ENCODE measurements at regions not wholly inside any gene's neighbourhood (a gene's known extent, or its start where the extent isn't known, plus 50 kb on each side); places are given as distances from the start of the nearest gene placed in this dataset.

DNA sequence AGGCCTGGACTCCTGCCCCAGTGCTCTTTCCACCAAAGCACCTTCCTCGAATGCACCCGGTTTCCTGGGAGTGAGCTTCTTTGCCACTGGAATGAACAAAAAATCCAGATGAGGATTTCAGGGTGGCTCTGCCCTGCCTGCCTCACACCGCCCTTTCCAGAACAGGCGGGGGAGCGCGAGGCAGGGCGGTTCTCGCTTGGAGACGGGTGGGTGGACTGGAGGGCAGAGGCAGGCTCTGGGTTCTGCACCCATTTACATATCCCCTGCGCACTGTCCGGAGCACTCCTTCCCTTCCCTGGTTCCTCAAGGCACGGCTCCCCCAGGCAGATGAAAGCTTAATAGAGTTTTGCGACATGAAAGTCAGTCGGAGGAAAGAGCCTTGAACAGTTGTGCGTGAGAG is 69.7 kb upstream of the DLK1 start:
- ATAC-seq (no peak), DNase-seq (no peak)
- intact Hi-C loops (cut with DNase I): no loop called here

DNA sequence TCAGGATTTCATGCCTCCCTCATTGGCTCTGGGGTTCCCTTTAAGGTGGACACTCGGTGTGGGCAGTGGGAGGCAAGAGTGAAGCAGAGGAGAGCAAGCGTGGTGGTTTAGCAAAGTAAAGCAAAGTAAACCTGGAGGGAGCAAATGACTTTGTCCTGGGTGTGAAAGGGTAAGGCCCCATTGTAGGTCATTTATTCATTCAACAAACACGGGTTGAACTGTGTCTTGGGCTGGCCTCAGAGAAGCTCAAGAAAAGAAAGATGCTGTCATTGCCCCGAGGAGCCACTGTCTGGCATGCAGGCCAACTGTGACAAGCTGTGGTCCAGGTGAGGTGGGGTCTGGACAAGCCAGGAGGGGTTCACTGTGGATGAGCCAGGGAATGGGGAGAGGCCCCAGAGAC is 68.9 kb upstream of the DLK1 start:
- ATAC-seq (no peak), DNase-seq (no peak)
- intact Hi-C loops (cut with DNase I): no loop called here

DNA sequence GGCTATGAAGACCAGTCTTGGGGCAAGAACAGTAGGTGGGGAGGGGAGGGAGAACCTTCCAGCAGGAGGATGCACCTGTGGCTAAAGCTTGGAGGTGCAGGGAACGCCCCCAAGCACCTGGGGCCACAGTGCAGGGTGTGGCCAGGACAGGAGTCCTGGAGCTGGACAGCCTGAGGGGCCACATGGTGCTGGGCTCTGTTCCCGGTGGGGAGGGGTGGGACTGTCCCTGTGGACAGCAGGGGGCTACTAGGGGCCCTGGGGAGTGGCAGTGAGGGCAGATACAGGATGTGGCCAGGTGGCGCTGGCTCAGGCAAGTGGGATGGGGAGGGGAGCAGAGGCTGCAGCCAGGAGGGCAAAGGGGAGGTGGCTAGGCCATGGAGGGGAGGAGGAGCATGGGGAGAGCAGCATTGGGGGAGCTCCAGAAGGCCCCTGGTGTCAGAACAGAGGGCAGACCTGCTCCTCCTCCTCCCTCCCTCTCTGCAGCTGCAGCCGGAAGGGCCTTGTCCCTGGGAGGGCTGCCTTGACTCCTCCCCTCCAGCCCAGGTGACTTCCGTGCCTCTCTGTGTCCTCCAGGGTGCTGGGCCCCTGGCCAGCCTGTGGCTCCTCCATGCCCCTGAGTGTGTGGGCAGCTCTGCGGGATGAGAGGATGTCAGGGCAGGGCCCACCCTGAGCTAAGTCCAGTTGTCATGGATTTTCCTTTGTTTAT is 68.4 kb upstream of the DLK1 start:
- DNase-seq: no peak
- no peak for ATAC-seq
- intact Hi-C loops (cut with DNase I): no loop called here

DNA sequence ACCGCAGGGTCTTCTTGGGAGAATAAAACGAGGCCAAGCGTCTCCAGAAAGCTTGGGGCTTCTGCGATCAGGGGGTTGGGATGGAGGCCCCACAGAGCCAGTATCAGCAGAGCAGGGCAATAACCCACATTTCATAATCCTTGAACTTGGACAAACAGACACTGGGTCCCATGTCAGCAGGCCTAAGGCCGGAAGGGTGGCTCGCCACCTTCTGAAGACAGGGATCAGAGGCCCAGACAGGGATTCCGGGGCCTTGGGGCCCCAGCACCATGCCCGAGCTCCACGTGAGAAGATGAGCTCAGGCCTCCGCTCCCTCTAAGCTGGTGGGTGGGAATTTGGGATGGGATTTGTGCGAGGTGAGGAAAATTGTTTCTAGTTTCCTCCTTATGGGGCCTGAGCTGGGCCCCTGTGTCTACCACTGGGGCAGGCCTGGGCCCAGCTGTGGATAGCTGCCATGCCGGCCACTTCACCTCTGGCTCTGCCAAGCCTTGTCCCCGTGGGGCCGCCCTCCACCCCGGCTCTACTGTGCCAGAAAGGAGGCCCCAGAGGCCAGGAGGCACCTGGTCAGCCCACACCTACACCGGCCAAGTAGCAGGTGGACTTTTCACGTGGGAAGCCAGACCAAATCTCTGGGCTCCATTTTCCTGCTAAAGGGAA is 67.2 kb upstream of the DLK1 start:
- ATAC-seq (no peak), DNase-seq (no peak)
- intact Hi-C loops (cut with DNase I): loop anchor here (5.0 to 10.0 kb wide), 2 partner anchors 235 to 968 kb away; no protein-coding TSS in a partner anchor

DNA sequence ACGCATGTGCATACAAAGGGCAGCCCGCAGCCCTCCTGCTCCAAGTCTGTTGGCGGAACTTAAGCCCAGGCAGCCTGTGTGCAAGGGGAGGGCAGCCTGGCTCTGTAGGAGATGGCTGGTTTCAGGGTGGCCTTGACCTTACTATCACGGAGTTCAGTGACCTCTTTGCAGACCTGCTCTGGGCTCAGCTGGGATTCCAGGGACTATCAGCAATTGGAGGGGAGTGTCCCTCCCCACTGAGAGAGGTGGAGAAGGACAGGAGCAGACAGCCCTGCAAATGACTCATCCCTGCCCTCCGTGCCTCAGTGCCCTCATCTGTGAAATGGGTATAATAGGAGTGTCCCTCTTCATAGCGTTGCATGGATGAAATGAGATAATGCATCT is 66.2 kb upstream of the DLK1 start:
- no peak for DNase-seq
- intact Hi-C loops (cut with DNase I): loop anchor here (5.0 to 10.0 kb wide), 2 partner anchors 234 to 967 kb away; no protein-coding TSS in a partner anchor

DNA sequence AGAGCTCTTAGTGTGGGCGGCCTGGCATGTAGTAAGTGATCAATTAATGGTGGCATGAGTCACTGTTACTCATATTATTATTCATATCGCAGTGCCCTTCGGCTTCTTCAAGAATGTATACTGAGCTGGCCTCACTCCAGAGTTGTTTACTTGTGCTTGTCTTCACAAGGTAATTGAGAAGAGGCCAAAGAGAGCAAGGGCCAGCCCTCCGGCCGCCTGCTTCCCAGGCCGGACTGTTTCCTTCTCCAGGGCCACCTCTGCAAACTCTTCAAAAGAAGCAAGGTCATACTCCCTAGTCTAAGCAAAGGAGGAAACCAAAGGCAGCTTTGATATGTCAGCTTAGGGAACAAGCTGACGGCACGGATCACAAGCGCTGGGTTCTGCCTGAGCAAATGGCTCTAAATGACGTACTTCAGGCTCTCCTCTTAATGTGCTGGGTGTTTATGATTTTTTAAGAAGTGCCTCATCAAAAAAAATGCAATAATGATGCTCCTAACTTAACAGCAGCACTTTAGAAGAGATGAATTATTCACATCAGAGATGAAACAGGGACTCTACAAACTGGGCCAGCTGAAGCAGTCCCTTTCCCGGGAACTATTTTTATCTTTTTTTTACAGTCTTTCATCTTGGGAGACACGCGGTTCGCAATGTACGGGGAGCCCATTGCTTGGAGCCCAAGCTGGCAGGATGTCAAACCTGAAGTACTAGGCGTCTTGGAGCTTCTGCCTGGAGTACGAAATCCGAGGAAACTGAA is 65.6 kb upstream of the DLK1 start:
- intact Hi-C loops (cut with DNase I): loop anchor here (5.0 to 10.0 kb wide), 2 partner anchors 234 to 966 kb away; no protein-coding TSS in a partner anchor
- ATAC-seq (no peak), DNase-seq (no peak)

More for the DNA sequence above, 66.2 kb upstream of the DLK1 start:
- ATAC-seq: no peak

DNA sequence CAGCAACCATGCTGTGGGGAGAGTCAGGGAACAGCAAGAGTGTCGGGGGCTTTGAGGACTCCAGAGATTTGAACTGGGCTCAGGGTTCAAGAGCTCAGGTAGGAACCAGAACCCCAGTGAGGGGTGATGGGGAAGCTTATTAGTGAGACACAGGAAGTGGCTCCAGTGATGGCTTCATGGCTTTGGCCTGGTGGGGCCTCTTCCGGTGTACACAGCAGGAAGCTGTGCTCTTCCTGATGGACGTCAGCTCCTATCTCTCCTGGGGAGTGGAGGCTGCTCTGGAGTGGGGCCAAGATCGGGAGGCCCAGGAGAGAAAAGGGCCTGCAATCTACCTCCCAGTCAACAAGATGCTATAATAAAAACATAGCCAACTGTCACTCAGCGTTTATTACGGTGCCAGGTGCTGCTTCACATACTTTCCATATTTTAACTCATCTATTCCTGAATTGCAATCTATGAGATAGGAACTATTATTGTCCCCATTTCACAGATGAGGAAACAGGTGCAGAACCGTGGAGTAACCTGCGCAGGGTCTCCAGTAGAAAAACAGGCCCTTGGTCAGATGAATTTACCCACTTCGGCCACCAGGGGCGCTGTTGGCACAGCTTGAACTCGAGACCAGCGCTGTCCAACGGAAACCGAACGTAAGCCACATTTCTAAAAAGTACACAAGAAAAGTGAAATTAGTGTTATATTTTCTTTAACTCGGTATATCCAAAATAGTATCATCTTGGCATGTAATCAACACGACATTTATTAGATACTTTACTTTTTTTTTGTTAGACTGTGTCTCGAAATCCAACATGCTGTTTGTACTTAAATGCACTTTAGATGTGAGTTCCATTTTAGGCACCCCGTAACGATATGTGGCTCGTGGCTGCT is 63.6 kb upstream of the DLK1 start:
- intact Hi-C loops (cut with DNase I): loop anchor here (5.0 to 10.0 kb wide), 2 partner anchors 232 to 964 kb away; no protein-coding TSS in a partner anchor
- ATAC-seq: peak in 1 of 2 donors; percentile 52

DNA sequence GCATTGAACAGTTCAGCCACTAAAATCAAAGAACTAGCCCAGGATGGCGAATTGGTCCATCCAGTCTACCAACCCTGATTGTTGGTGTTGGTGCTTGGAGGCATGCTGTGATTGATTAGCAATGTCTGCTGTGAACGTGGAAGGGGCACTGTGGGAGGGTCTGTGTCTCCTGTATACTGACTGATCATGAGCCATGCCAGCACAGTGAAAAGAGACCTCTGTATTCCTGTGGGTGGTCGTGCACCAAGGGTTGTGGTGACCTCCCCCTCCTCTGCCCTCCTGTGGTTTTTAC is 63.0 kb upstream of the DLK1 start:
- ATAC-seq (no peak), DNase-seq (no peak)
- intact Hi-C loops (cut with DNase I): loop anchor here (5.0 to 10.0 kb wide), 2 partner anchors 231 to 964 kb away; no protein-coding TSS in a partner anchor

More for the DNA sequence above, 63.6 kb upstream of the DLK1 start:
- DNase-seq: peak; percentile 66

DNA sequence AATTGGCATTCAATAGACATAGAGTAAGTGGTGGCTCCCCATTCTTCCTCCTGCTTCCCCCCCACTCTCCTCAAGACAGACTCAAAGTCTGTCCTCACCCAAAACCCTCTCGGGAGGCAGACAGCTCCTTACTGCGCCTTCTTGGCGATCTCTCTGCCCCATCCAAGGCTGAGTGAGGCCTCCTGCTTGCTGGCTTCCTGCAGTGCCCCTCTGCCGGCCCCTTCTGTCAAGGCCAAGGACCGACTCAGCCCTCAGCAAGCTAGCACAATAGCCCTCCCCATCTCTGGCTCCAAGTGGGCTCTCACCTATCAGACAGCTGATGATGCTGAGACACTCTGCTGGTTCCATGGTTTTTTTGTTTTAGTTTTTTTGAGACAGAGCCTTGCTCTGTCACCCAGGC is 62.5 kb upstream of the DLK1 start:
- intact Hi-C loops (cut with DNase I): loop anchor here (5.0 to 10.0 kb wide), 2 partner anchors 231 to 963 kb away; no protein-coding TSS in a partner anchor
- DNase-seq (no peak), ATAC-seq (no peak)

DNA sequence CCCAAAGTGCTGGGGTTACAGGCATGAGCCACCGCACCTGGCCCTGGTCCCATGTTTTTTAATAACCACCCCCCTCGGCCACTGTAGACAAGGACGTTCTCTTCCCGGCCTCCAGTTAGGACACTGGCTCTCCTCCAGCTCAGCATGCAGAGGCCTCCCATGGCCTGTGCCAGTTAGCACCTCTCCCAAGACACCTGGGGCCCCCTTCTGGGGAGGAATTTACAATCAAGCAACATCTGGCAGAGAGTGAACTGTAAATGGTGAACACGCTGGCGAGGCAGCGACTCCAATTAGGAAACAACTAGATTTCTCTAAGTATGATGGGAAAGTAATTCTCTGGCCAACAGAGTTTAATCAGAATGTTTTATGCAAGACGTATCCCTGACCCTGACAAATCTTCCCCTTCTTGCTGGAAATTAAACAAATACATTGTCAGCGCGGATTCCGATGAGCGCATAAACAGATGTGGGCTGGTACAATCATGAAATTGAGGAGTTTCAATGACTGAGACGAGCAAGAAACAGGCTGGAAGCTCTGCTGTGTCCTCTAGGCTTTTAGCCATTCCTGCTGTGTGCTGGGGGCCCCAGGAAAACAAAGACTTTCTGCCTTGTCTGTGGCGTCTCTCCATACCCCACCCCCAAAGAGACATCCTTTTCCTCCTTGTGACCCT is 61.7 kb upstream of the DLK1 start:
- intact Hi-C loops (cut with DNase I): loop anchor here (5.0 to 10.0 kb wide), 2 partner anchors 230 to 962 kb away; no protein-coding TSS in a partner anchor
- peak in 1 of 2 donors; percentile 56 for ATAC-seq

DNA sequence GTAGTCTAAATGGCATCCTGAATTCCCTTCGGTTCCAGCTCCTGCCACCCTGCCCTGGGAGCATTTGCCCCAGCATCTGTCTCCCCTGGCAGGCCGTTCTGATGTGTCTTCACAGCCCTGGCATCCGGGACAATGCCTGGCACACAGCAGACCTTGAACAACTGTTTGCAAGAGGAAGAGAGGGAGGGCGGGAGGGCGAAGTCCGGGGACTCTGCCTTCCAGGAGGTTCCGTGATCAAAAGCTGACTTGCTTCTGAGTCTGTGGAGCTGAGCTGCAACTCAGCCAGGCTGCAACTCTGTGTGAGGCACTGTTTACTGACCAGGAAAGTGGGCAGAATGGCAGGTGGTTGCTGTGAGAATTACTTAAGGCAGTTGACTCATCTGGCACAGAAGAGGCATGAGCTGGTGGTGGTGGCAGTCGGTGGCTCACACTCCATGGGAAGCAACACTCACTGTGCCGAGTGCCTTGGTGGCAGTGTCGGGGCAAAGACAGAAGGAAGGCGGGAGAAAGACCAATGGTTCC is 61.1 kb upstream of the DLK1 start:
- no peak for DNase-seq
- peak in 1 of 2 donors; percentile 53 for ATAC-seq
- intact Hi-C loops (cut with DNase I): loop anchor here in 1 of 2 donors (10.0 kb wide), 1 partner anchor 229 kb away; no protein-coding TSS in a partner anchor

More for the DNA sequence above, 61.7 kb upstream of the DLK1 start:
- DNase-seq: no peak

DNA sequence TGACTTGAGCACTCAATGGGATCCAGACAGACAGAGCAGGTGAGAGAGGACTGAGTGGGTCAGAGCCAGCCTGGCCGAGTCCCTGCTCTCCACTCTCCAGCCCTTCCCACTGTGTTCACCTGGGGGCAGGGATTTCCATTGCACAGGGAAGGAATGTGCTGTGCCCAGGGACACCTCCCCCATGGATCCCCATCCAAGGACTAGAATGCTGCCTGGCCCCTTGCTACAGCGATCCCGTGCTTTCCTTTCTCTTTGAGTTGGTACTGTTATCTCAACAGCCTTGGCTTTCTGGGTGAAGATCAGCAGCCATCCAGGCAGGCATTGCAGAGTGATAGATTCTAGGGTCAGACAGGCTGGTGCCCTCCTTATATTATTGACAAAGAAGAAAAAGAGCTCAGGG is 60.3 kb upstream of the DLK1 start:
- DNase-seq (no peak), ATAC-seq (no peak)
- intact Hi-C loops (cut with DNase I): loop anchor here in 1 of 2 donors (10.0 kb wide), 1 partner anchor 228 kb away; no protein-coding TSS in a partner anchor

DNA sequence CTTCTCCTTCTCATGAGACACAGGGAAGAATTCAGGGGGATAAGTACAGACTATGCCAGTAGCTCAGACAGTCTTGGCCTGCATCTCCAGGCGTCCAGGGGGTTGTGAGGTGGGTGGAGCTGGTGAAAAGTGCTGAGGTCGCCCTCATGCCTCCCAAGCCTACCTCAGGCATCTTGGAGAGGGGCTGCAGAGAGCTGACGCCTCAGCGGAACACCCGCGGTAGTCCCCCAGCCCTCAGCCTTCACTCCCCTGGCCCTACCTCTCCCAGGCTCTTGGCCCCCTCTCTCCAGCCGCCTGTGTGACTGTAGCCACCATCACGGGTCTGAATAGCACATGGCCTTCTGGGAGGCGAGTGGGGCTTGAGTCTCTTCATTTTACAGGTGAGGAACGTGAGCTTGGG is 59.8 kb upstream of the DLK1 start:
- no peak for ATAC-seq
- intact Hi-C loops (cut with DNase I): loop anchor here in 1 of 2 donors (10.0 kb wide), 1 partner anchor 228 kb away; no protein-coding TSS in a partner anchor

DNA sequence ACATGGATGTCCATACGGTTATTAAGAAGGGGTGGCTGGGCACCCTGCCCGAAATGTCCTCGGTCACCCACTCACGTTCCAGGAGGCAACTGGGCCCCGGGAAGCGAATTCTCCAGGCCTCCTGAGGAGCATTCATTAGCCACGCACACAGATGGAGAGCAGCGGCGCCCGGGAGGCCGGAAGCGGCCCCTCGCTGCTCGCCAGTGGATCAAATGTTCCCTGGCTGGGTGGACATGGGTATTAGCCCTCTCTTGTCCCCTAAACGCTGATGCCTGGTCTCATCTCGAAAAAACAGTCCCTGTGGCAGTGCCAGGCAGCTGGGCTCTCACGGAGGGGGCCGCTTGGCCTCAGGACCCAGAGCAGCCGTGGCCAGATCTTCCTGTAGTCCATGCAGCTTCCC is 59.0 kb upstream of the DLK1 start:
- ATAC-seq (no peak), DNase-seq (no peak)
- intact Hi-C loops (cut with DNase I): loop anchor here in 1 of 2 donors (10.0 kb wide), 1 partner anchor 227 kb away; no protein-coding TSS in a partner anchor

More for the DNA sequence above, 59.8 kb upstream of the DLK1 start:
- no peak for DNase-seq

DNA sequence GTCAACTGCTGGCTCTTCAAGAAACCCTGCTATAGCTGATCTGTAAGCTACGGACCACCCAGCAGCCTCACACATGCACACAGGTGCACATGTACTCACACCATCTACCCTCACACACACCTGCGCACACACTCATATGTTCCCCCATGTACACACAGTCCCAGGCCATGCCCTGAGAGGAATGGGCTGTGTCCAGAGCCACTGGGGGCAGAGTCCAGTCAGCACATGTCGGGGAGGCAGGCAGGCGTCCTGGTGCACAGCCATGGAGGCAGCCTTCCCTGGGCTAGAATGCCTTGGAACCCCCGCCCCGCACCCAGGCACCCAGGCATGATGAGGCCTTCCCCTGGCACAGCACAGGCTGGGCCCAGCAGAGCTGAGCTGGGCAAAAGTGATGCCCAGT is 58.3 kb upstream of the DLK1 start:
- DNase-seq (no peak), ATAC-seq (no peak)
- intact Hi-C loops (cut with DNase I): loop anchor here in 1 of 2 donors (10.0 kb wide), 1 partner anchor 226 kb away; no protein-coding TSS in a partner anchor

DNA sequence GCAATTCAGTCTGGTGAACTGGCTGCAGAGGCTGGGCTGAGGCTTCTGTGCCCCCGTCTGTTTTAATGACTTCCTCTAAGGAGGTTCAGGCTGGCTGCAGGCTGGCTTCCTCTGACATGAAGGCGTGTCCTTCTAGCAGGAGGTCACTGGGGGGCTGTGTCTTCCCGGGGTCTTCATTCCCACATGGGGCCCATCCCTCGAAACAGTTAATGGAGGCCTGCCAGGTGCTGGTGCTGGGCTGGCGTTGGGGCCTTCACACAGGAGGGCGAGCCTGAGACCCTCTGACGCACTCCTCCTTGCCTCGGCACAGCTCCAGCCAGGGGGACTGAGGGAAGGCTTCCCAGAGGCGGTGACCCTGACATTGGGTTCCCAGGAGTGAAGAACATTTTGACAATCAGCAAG is 57.7 kb upstream of the DLK1 start:
- no peak for DNase-seq
- no peak for ATAC-seq
- intact Hi-C loops (cut with DNase I): loop anchor here in 1 of 2 donors (10.0 kb wide), 1 partner anchor 226 kb away; no protein-coding TSS in a partner anchor

DNA sequence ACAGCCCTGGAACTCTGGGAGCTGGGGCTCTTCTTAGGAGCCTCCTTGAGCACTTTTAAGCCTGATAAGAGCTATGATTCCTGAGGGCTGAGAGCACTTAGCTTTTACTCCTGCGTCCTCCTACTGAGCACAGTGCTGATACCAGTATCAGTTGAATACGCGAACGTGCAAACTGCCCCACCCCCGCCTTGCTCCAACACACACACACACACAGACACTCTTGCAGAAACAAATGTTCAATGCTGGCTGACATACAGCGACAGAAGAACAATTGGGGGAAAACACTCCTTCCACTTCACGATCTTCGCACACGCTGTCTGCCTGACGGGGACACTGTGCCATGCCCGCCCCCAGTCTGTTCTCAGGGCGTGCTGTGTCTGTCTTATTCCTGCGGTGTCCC is 57.2 kb upstream of the DLK1 start:
- ATAC-seq (no peak), DNase-seq (no peak)
- intact Hi-C loops (cut with DNase I): loop anchor here in 1 of 2 donors (10.0 kb wide), 1 partner anchor 225 kb away; no protein-coding TSS in a partner anchor

Measured in left cardiac atrium (tissue), 4 donors.